ENCODE measurements at regions not wholly inside any gene's neighbourhood (a gene's known extent, or its start where the extent isn't known, plus 50 kb on each side); places are given as distances from the start of the nearest gene placed in this dataset.

GRCh38 chr3:24999357-24999756 is 428.7 kb upstream of the RARB start:
- DNase-seq (ENCODE audit: low read depth in 2 of 2) = no peak

GRCh38 chr3:25000971-25001591 is 427.0 kb upstream of the RARB start:
- no peak for DNase-seq (ENCODE audit: low read depth in 2 of 2)

GRCh38 chr3:25002052-25002451 is 426.0 kb upstream of the RARB start:
- no peak for DNase-seq (ENCODE audit: low read depth in 2 of 2)

- no peak for DNase-seq (ENCODE audit: low read depth in 2 of 2)
Measured at GRCh38 chr3:25007974-25008658, 419.9 kb upstream of the RARB start.

GRCh38 chr3:25009665-25010064 is 418.4 kb upstream of the RARB start:
- DNase-seq (ENCODE audit: low read depth in 2 of 2) = no peak

GRCh38 chr3:25015599-25015998 is 412.5 kb upstream of the RARB start:
- no peak for DNase-seq (ENCODE audit: low read depth in 2 of 2)

GRCh38 chr3:25018909-25019308 is 409.2 kb upstream of the RARB start:
- DNase-seq (ENCODE audit: low read depth in 2 of 2) = no peak

- DNase-seq (ENCODE audit: low read depth in 2 of 2) = no peak
Measured at GRCh38 chr3:25019506-25019905, 408.6 kb upstream of the RARB start.

GRCh38 chr3:25021816-25022215 is 406.2 kb upstream of the RARB start:
- no peak for DNase-seq (ENCODE audit: low read depth in 2 of 2)

- DNase-seq (ENCODE audit: low read depth in 2 of 2) = no peak
Measured at GRCh38 chr3:25023876-25024275, 404.2 kb upstream of the RARB start.

GRCh38 chr3:25025236-25025635 is 402.8 kb upstream of the RARB start:
- DNase-seq (ENCODE audit: low read depth in 2 of 2) = no peak

- DNase-seq (ENCODE audit: low read depth in 2 of 2) = no peak
Measured at GRCh38 chr3:25027650-25028049, 400.4 kb upstream of the RARB start.

- no peak for DNase-seq (ENCODE audit: low read depth in 2 of 2)
Measured at GRCh38 chr3:25029820-25030219, 398.2 kb upstream of the RARB start.

- no peak for DNase-seq (ENCODE audit: low read depth in 2 of 2)
Measured at GRCh38 chr3:25032344-25032743, 395.7 kb upstream of the RARB start.

GRCh38 chr3:25033407-25034029 is 394.5 kb upstream of the RARB start:
- DNase-seq (ENCODE audit: low read depth in 2 of 2) = no peak

GRCh38 chr3:25035526-25035925 is 392.5 kb upstream of the RARB start:
- DNase-seq (ENCODE audit: low read depth in 2 of 2) = no peak

GRCh38 chr3:25036633-25037032 is 391.4 kb upstream of the RARB start:
- no peak for DNase-seq (ENCODE audit: low read depth in 2 of 2)

GRCh38 chr3:25037049-25037547 is 391.0 kb upstream of the RARB start:
- no peak for DNase-seq (ENCODE audit: low read depth in 2 of 2)

- no peak for DNase-seq (ENCODE audit: low read depth in 2 of 2)
Measured at GRCh38 chr3:25038271-25038670, 389.8 kb upstream of the RARB start.

- DNase-seq (ENCODE audit: low read depth in 2 of 2) = no peak
Measured at GRCh38 chr3:25038922-25039321, 389.1 kb upstream of the RARB start.

GRCh38 chr3:25040748-25041147 is 387.3 kb upstream of the RARB start:
- DNase-seq (ENCODE audit: low read depth in 2 of 2) = no peak

- DNase-seq (ENCODE audit: low read depth in 2 of 2) = no peak
Measured at GRCh38 chr3:25041871-25042584, 386.0 kb upstream of the RARB start.
